Stimulated activated naive CD8-positive, alpha-beta T cell treated with anti-CD3 and anti-CD28 coated beads, Interleukin-15, amount 100 ng/mL, for 72 hours (primary cell): ENCODE measurements at regions not wholly inside any gene's neighbourhood (a gene's known extent, or its start where the extent isn't known, plus 50 kb on each side); places are given as distances from the start of the nearest gene placed in this dataset.

Experiments used
- ATAC-seq: fragments of 150-1000 bp; cut with Tn5 transposase; 2 replicates; pipeline ENCODE4 v1.10.0; 2021; ENCODE audit warnings: mild to moderate bottlenecking, moderate library complexity
- DNase-seq, 2 donors: peaks; one replicate each; pipeline ENCODE4 v3.0.0; 2021 to 2022
- H3K27ac Mint-ChIP-seq, 2 donors: one replicate each; pipeline ENCODE4 v1.8.0; 2022; ENCODE audit warnings: mild to moderate bottlenecking in 2 of 2, mixed read lengths in 2 of 2, moderate library complexity in 2 of 2
- H3K27me3 Mint-ChIP-seq: one replicate; pipeline ENCODE4 v1.8.0; 2022; ENCODE audit warnings: mixed read lengths
- H3K4me1 Mint-ChIP-seq: one replicate; pipeline ENCODE4 v1.8.0; 2022; ENCODE audit warnings: mild to moderate bottlenecking, mixed read lengths
- H3K4me3 Mint-ChIP-seq, 2 donors: one replicate each; pipeline ENCODE4 v1.8.0; 2022; ENCODE audit warnings: mild to moderate bottlenecking in 2 of 2, mixed read lengths in 2 of 2, moderate library complexity in 1 of 2
- H3K9me3 Mint-ChIP-seq, 2 donors: one replicate each; pipeline ENCODE4 v1.8.0; 2022; ENCODE audit warnings: mixed read lengths in 2 of 2

DNA sequence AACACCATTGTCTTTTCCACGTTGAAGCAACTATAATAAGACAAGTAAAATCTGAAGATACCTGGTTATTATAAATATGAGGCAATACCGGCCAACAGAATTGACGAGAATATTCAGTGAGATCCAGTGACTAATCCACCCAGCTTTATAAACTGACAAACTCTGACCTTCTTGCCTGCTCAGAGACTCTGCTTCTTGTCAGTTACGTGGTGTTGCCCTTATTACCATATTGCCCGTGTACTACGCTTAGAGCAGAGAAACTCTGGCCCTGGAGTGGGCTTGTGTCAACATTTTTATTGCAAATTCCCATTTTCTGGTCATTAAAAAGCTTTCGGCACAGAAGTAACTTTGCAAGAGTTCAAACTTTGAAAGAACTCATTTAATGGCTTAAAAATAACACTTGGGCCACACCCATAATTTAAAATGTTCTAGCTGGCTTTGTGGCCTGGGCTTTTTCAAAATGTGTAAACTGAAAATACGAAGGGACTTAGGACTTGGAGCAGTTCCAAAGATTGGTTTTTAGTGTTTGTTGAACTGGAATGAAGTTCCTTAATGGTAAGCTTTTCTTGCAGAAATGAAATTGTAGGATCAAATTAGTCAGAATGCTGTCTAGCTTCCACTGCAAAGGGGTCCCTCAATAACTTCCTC lies 266.2 kb downstream of the LMO4 start:
- H3K27ac Mint-ChIP-seq, result no peak overlapping the region
- H3K4me3 Mint-ChIP-seq, result no peak overlapping the region
- H3K4me1 Mint-ChIP-seq, result no peaks in the 10 kb centered on the region
- no peaks in the 10 kb centered on the region for H3K9me3 Mint-ChIP-seq
- no peak for ATAC-seq
- DNase-seq, result no peak
- H3K27me3 Mint-ChIP-seq, result peaks cover 21% of the 10 kb centered on the region

GRCh38 chr1:87595384-87595781 lies 266.7 kb downstream of the LMO4 start:
- H3K9me3 Mint-ChIP-seq, result no peaks in the 10 kb centered on the region
- no peak for DNase-seq
- no peak overlapping the region for H3K4me3 Mint-ChIP-seq
- no peaks in the 10 kb centered on the region for H3K4me1 Mint-ChIP-seq
- ATAC-seq, result no peak
- no peak overlapping the region for H3K27ac Mint-ChIP-seq
- H3K27me3 Mint-ChIP-seq, result peaks cover 21% of the 10 kb centered on the region

DNA sequence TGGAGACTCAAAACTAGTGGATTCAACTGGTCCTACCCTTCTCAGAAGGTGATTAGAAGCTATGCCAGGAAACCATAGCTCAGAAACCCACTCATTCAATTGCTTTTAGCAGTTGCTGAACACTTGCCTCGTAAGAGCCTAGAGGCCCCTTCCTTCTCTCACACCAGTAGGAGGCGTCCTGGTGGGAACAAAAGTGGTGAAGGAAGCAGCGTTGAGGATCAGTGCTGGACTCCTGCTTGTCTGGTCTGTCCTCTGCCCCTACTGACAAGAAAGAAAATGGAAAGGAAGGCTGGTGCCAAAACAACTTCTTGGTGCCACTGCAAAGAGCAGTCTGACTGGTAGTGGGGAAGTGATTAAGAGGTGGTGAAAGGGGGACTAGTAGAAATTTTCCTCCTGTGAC lies 269.7 kb downstream of the LMO4 start:
- no peak for ATAC-seq
- Mint-ChIP-seq H3K9me3 (no peaks in the 10 kb centered on the region), H3K27me3 (peaks cover 14% of the 10 kb centered on the region), H3K4me3 (no peak overlapping the region), H3K27ac (no peak overlapping the region), H3K4me1 (no peaks in the 10 kb centered on the region)
- DNase-seq, result no peak

DNA sequence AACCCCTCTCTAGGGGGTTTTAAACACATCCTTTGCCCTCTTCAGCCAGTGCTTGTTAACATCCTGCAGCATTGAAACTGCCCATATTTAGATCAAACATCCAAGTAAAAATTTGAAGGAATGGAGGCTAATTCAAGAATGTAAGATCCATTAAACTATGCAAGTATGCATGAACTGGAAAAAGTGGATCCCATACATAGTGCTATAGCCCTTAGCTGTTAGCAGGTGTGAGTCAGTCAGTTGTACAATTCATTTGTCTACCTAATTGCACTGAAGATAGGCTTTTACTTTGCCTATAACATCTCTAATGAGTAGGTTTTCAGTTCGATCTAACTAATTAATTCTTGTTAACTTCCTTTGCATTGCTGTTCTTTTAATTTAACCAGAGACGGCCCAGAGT lies 270.9 kb downstream of the LMO4 start:
- Mint-ChIP-seq H3K27ac (no peak overlapping the region), H3K4me3 (no peak overlapping the region), H3K9me3 (no peaks in the 10 kb centered on the region), H3K27me3 (peaks cover 14% of the 10 kb centered on the region), H3K4me1 (no peaks in the 10 kb centered on the region)
- no peak for ATAC-seq
- DNase-seq, result no peak

DNA sequence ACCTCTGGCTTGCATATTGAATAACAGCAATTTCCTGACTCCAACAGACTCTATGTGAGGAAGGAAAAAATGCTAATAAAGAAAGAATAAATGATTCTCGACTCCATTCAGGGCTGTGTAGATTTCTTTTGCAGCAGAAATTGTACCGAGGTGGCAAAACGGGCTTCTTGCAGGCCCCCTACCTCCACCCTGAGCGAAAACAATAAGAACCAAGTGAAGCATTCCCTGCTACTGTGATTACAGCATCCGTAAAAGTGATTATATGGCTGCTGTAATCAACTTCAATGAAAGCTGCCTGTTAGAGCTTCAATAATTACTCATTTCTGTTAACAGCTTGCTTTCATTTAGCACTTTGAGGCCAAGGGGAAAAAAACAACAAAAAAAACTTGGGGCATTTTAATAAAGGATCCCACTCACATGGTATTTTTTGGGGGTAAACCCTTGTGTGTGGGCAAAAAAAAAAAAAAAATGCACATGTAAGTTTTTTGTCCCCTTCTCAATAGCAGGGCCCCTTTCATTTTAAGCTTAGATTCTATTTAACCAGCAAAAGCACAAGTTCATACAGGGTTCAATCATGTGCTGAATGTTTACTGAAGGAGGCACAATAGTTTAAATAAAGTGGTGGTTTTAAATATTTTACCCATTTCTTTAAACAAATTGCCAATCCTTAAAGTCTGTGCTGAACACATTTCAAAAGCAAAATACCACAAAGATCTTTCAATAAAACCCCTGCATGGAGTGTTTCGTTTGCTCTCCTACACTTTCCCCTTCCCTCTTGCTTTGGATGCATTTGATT lies 271.6 kb downstream of the LMO4 start:
- Mint-ChIP-seq H3K9me3 (no peaks in the 10 kb centered on the region), H3K4me1 (no peaks in the 10 kb centered on the region), H3K27me3 (peaks cover 14% of the 10 kb centered on the region), H3K27ac (no peak overlapping the region), H3K4me3 (no peak overlapping the region)
- ATAC-seq (no peak), DNase-seq (no peak)

GRCh38 chr1:87600854-87601253 lies 272.2 kb downstream of the LMO4 start:
- H3K27me3 Mint-ChIP-seq, result peaks cover 14% of the 10 kb centered on the region
- H3K4me3 Mint-ChIP-seq, result no peak overlapping the region
- H3K27ac Mint-ChIP-seq, result no peak overlapping the region
- no peaks in the 10 kb centered on the region for H3K4me1 Mint-ChIP-seq
- H3K9me3 Mint-ChIP-seq, result no peaks in the 10 kb centered on the region
- no peak for DNase-seq
- no peak for ATAC-seq

DNA sequence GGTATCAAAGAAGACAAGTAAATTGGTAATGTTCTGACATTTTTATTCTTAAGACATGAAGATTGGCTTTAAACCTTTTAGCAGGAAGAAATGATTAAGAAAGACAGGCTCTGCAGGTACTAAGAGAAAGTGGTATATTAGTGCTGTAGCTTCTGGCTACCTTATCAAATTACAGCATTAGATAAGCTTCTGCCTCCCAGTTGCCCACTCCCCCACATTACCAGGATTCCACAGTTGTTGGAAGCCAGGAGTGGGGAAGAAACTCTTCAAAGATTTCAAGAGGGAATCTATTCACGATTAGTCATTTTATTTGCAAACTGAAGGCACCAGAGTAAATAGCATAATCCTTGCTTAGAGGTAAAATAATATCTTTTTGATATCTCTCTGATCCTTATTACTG lies 274.9 kb downstream of the LMO4 start:
- Mint-ChIP-seq H3K4me1 (no peaks in the 10 kb centered on the region), H3K27me3 (peaks cover 4% of the 10 kb centered on the region), H3K27ac (no peak overlapping the region), H3K4me3 (no peak overlapping the region), H3K9me3 (no peaks in the 10 kb centered on the region)
- no peak for DNase-seq
- no peak for ATAC-seq

- Mint-ChIP-seq H3K27me3 (no peaks in the 10 kb centered on the region), H3K4me3 (no peak overlapping the region), H3K27ac (no peak overlapping the region), H3K4me1 (no peaks in the 10 kb centered on the region), H3K9me3 (no peaks in the 10 kb centered on the region)
- ATAC-seq, result no peak
- DNase-seq, result no peak
Observed at GRCh38 chr1:87612956-87613355, 284.3 kb downstream of the LMO4 start.

GRCh38 chr1:87615491-87615890 lies 286.8 kb downstream of the LMO4 start:
- ATAC-seq, result no peak
- no peaks in the 10 kb centered on the region for H3K27me3 Mint-ChIP-seq
- no peak for DNase-seq
- H3K4me3 Mint-ChIP-seq, result no peak overlapping the region
- H3K27ac Mint-ChIP-seq, result no peak overlapping the region
- no peaks in the 10 kb centered on the region for H3K4me1 Mint-ChIP-seq
- peaks cover 0 to 8% of the 10 kb centered on the region in 2 donors for H3K9me3 Mint-ChIP-seq

DNA sequence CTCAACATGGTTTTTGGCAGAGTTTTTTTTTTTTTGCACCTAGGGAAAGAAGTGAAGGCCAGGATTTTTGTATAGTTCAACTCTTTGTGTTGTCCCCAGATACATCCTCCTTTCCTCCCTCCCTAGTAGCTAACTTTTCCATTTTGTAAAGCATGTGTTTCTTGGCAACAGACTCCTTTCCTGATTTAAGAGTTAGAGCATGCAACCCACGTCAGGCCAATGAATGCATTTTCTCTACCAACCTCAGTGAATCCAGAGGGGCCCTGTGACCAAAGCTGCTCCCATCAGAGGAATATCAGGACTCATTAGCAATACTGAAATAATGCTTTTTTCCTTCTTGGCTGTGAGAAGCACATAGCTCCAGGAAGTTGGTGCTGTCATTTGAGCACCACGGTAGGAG lies 287.2 kb downstream of the LMO4 start:
- Mint-ChIP-seq H3K27me3 (no peaks in the 10 kb centered on the region), H3K4me1 (no peaks in the 10 kb centered on the region), H3K27ac (no peak overlapping the region), H3K9me3 (peaks cover 0 to 8% of the 10 kb centered on the region in 2 donors), H3K4me3 (no peak overlapping the region)
- ATAC-seq (no peak), DNase-seq (no peak)

- no peak for DNase-seq
- peaks cover 0 to 8% of the 10 kb centered on the region in 2 donors for H3K9me3 Mint-ChIP-seq
- H3K4me3 Mint-ChIP-seq, result no peak overlapping the region
- ATAC-seq, result no peak
- no peak overlapping the region for H3K27ac Mint-ChIP-seq
- no peaks in the 10 kb centered on the region for H3K4me1 Mint-ChIP-seq
- H3K27me3 Mint-ChIP-seq, result no peaks in the 10 kb centered on the region
Observed at GRCh38 chr1:87620807-87621206, 292.1 kb downstream of the LMO4 start.

DNA sequence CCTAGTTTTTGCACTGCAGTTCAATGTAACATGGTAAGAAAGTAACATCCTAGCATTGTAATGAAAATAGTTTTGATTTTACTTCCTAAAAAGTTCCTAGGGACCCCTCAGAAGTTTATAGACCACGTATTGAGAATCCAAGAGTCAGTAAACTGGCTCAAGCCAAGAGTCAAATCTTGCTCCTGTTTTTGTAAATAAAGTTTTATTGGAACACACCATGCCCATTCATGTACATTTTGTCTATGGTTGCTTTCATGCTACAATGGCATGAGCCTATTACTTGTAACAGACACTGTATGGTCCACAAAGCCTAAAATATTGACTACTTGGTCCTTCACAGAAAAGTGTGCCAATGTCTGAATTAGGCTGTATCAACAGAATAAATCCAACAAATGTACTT lies 301.0 kb downstream of the LMO4 start:
- no peaks in the 10 kb centered on the region for H3K27me3 Mint-ChIP-seq
- no peak for DNase-seq
- no peak for ATAC-seq

DNA sequence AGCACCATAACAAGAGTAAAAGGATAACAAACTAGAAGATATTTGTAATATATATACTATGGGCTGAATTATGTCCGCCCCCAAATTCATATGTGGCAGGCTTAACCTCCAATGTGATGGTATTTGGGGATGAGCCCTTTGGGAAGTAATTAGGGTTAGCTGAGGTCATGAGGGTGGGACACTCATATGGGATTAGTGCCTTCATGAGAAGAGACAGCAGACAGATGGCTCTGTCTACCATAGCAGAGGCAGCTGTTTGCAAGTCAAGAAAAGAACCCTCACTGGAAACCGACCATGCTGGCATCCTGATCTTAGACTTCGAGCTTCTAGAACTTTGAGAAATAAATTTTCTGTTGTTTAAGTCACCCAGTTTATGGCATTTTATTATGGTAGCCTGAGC lies 303.6 kb downstream of the LMO4 start:
- no peak for ATAC-seq
- no peaks in the 10 kb centered on the region for H3K4me1 Mint-ChIP-seq
- no peak overlapping the region for H3K4me3 Mint-ChIP-seq
- H3K27ac Mint-ChIP-seq, result no peak overlapping the region
- no peak for DNase-seq
- peaks cover 8 to 18% of the 10 kb centered on the region in 2 donors for H3K9me3 Mint-ChIP-seq
- no peaks in the 10 kb centered on the region for H3K27me3 Mint-ChIP-seq

More for the DNA sequence above, 301.0 kb downstream of the LMO4 start:
- Mint-ChIP-seq H3K4me3 (no peak overlapping the region), H3K9me3 (peaks cover 8 to 18% of the 10 kb centered on the region in 2 donors), H3K27ac (no peak overlapping the region), H3K4me1 (no peaks in the 10 kb centered on the region)

GRCh38 chr1:87636198-87636892 lies 307.7 kb downstream of the LMO4 start:
- H3K27me3 Mint-ChIP-seq, result no peaks in the 10 kb centered on the region
- no peaks in the 10 kb centered on the region for H3K4me1 Mint-ChIP-seq
- DNase-seq (no peak), ATAC-seq (no peak)
- peaks cover 8 to 24% of the 10 kb centered on the region in 2 donors for H3K9me3 Mint-ChIP-seq
- no peak overlapping the region for H3K4me3 Mint-ChIP-seq
- no peak overlapping the region for H3K27ac Mint-ChIP-seq

DNA sequence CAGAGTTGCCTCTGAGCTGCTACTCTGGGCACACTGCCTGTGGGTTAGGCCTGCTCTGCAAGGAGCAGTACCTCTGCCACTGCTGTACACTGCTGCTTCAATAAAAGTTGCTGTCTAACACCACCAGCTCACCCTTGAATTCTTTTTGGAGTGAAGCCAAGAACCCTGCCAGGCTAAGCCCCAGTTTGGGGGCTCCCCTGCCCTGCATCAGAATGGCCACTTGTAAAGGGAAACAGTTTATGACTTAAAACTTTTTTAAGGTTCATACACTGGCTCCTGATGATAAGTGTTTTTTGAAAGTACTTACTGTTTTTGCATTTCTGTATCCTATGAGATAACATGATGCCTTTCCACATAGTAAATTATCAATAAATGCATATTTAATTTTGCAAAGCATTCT lies 310.0 kb downstream of the LMO4 start:
- Mint-ChIP-seq H3K27me3 (no peaks in the 10 kb centered on the region), H3K27ac (no peak overlapping the region)
- no peak for ATAC-seq

GRCh38 chr1:87641996-87642395 lies 313.3 kb downstream of the LMO4 start:
- Mint-ChIP-seq H3K4me3 (no peak overlapping the region), H3K9me3 (peaks cover 0 to 6% of the 10 kb centered on the region in 2 donors), H3K27me3 (no peaks in the 10 kb centered on the region), H3K27ac (no peak overlapping the region), H3K4me1 (no peaks in the 10 kb centered on the region)
- DNase-seq, result no peak
- no peak for ATAC-seq

More for the DNA sequence above, 310.0 kb downstream of the LMO4 start:
- Mint-ChIP-seq H3K9me3 (peaks cover 3 to 12% of the 10 kb centered on the region in 2 donors), H3K4me3 (no peak overlapping the region), H3K4me1 (no peaks in the 10 kb centered on the region)
- no peak for DNase-seq
